Ovary (tissue), 7 donors: ENCODE measurements at regions not wholly inside any gene's neighbourhood (a gene's known extent, or its start where the extent isn't known, plus 50 kb on each side); places are given as distances from the start of the nearest gene placed in this dataset.

Source experiments
- DNase-seq, 5 donors: peaks; one replicate each; pipeline ENCODE4 v3.0.0-alpha.2; 2019 to 2020
- H3K27ac ChIP-seq, 2 donors: fragments of 200-600 bp; one replicate each; pipeline versions ENCODE4 v1.5.1 to v1.8.0; 2019 to 2022
- H3K27me3 ChIP-seq: fragments of 200-600 bp; one replicate; pipeline ENCODE4 v1.8.0; 2022
- H3K36me3 ChIP-seq: fragments of 200-600 bp; sonication (generic); one replicate; pipeline ENCODE4 v1.5.1; 2019
- H3K4me1 ChIP-seq: one replicate; pipeline ENCODE4 v1.8.1; 2013; ENCODE audit warnings: mild to moderate bottlenecking, moderate library complexity; ENCODE audit not compliant: insufficient read depth
- H3K4me3 ChIP-seq: fragments of 200-600 bp; sonication (generic); one replicate; pipeline ENCODE4 v1.5.1; 2017
- H3K9me3 ChIP-seq, 2 donors: fragments of 200-600 bp in 1 of 2; sonication (generic) in 1 of 2; one replicate each; pipeline versions ENCODE4 v1.5.1 to v1.8.1; 2013 to 2019; ENCODE audit warnings: mild to moderate bottlenecking in 1 of 2, moderate library complexity in 1 of 2
- CTCF ChIP-seq, 3 donors: fragments of 450-650 bp in 2 of 3; fragments of 200-600 bp in 1 of 3; IDR thresholded peaks; one replicate each; pipeline versions ENCODE4 v1.5.1 to v1.8.0; 2016 to 2022; ENCODE audit warnings: antibody characterized with exemption in 3 of 3, mild to moderate bottlenecking in 1 of 3
- EP300 ChIP-seq: sonication (generic); formaldehyde crosslinking; IDR thresholded peaks from one replicate; pipeline ENCODE4 v1.6.1; 2017; ENCODE audit warnings: antibody characterized with exemption
- POLR2A ChIP-seq: fragments of 450-650 bp; IDR thresholded peaks from one replicate; pipeline ENCODE4 v1.6.1; 2017; ENCODE audit warnings: antibody characterized with exemption, mild to moderate bottlenecking, moderate library complexity
- WGBS, 3 donors: extraction: QIAGEN DNeasy Blood & Tissue Kit in 1 of 3; methylation state at CpG; one replicate each; pipeline versions ENCODE4 v1.1.5 to v1.1.7; 2013 to 2017; 5-methylcytosine and 5-hydroxymethylcytosine counted together
- intact Hi-C, 4 donors: fragments of 100-400 bp; cut with DNase I; formaldehyde crosslinking; loops; one replicate each; pipeline versions ENCODE4 v1.11.0 to v1.15.1; 2022 to 2023
- donor health status: DM: no; HTN: no; CAD: no; lungs with moderate emphysema.
- donor health status: DM: no; HTN: no; CAD: no.
- donor health status: Bipolar disorder and iron deficiency.
- donor health status: DM: no; HTN: no; CAD: no.
- donor health status: DM: yes; HTN: yes; CAD: no.

GRCh38 chr15:93493172-93493571 is 404.2 kb upstream of the RGMA start:
- Histone ChIP-seq H3K27me3 (no peaks in the 10 kb centered on the region), H3K36me3 (no peaks in the 10 kb centered on the region), H3K4me1 (peaks cover 4% of the 10 kb centered on the region), H3K27ac (no peak overlapping the region), H3K4me3 (no peak overlapping the region), H3K9me3 (no peaks in the 10 kb centered on the region)
- TF ChIP-seq EP300, result no peak
- no peak for TF ChIP-seq CTCF (IDR thresholded peaks at IDR 0.05)
- no peak for TF ChIP-seq POLR2A
- DNase-seq, result no peak
- intact Hi-C loops, result no loop called here
- WGBS, 3 donors, result 78 to 81% (median 80%) methylated on average over 4 of the region's 4 CpGs

DNA sequence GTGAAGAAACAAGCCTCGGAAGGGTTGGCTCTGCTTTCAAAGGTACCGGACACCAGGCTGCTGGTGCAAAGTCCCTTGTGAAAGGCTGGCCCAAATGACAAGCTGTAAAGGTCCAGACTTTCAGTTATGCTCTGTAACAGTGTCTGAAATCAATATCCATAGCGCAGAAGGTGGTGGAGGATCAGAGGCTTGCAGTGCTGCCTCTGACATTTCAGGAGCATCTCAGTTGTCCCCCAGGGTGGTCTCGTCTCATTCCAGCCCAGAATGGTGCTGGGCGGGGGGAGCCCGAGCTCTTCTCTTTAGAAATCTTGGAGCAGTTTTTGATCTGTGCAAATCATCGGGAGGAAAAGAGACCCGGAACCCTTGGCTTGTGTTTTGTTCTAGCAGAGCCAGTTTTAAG is 402.3 kb upstream of the RGMA start:
- TF ChIP-seq EP300 (no peak), CTCF (IDR thresholded peaks at IDR 0.05) (no peak), POLR2A (no peak)
- WGBS, 3 donors, result 86 to 93% (median 92%) methylated on average over 8 of the region's 8 CpGs
- no peaks in the 10 kb centered on the region for H3K27me3 ChIP-seq
- H3K9me3 ChIP-seq, result no peaks in the 10 kb centered on the region
- peaks cover 8% of the 10 kb centered on the region for H3K4me1 ChIP-seq
- H3K36me3 ChIP-seq, result no peaks in the 10 kb centered on the region
- intact Hi-C loops, result no loop called here
- no peak overlapping the region for H3K4me3 ChIP-seq
- no peak overlapping the region for H3K27ac ChIP-seq
- no peak for DNase-seq

GRCh38 chr15:93488296-93488713 is 399.3 kb upstream of the RGMA start:
- Histone ChIP-seq H3K36me3 (no peaks in the 10 kb centered on the region), H3K4me1 (peaks cover 12% of the 10 kb centered on the region), H3K27me3 (no peaks in the 10 kb centered on the region), H3K9me3 (no peaks in the 10 kb centered on the region), H3K4me3 (no peak overlapping the region), H3K27ac (no peak overlapping the region)
- TF ChIP-seq CTCF (IDR thresholded peaks at IDR 0.05) (no peak), EP300 (no peak), POLR2A (no peak)
- no peak for DNase-seq
- WGBS, 3 donors, result 77 to 93% (median 85%) methylated on average over 5 of the region's 5 CpGs
- intact Hi-C loops, result loop anchor here in 2 of 4 donors (5.0 to 10.0 kb wide), 3 partner anchors 414 to 686 kb away; no protein-coding TSS in a partner anchor

DNA sequence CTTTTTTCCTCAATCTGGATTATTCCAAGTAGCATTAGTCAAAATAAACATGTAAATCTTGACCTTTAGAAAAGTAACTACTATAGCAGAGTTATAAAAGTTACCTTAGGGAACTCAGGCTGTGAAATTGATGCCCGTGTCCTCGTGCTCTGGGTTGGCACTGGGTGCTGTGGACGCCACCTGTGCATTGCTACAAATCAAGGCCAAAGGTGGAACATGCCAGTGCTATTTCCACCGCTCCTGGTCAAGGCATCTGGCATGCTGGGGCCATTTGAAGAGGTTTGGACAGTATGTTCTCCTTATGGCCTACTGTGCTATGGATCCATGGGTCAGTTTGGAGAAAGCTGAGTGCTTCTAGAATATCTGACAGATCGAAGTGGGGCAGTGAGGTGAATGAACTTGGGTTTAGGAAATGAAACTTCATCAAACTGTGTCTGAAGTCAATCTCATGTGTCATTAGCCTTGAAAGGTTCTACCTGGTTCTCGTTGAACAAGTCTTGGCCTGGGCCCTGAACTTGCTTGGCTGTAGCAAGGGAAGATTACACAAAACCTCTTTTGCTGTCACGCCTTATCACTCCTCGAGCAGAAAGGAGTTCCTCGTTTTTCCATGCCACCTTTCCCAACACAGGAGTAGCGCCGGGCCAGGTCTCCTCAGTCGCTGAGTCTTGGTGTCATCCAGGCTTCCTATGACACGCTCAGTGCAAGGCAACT is 397.6 kb upstream of the RGMA start:
- Histone ChIP-seq H3K4me3 (no peak overlapping the region), H3K4me1 (peaks cover 12% of the 10 kb centered on the region), H3K27me3 (no peaks in the 10 kb centered on the region), H3K27ac (peak overlapping the region in 1 of 2 donors; percentile 70), H3K9me3 (no peaks in the 10 kb centered on the region), H3K36me3 (no peaks in the 10 kb centered on the region)
- intact Hi-C loops, result loop anchor here in 2 of 4 donors (5.0 to 10.0 kb wide), 3 partner anchors 412 to 684 kb away; no protein-coding TSS in a partner anchor
- TF ChIP-seq CTCF (IDR thresholded peaks at IDR 0.05) (no peak), POLR2A (no peak), EP300 (no peak)
- no peak for DNase-seq
- 65 to 74% (median 65%) methylated on average over 13 of the region's 13 CpGs for WGBS, 3 donors
